Cardiac fibroblast (primary cell): ENCODE measurements at regions not wholly inside any gene's neighbourhood (a gene's known extent, or its start where the extent isn't known, plus 50 kb on each side); places are given as distances from the start of the nearest gene placed in this dataset.
A peak's percentile ranks its signal among the peaks of the same experiment; 100 is the strongest.
"Not testable (repeated sequence)": the region's sequence is repeated elsewhere in the genome, so short reads cannot be mapped to it uniquely, and the experiment has no call there.

Experiments used
- DNase-seq, 2 donors: peaks; one replicate each; pipeline versions ENCODE4 v3.0.0 to v3.0.0-alpha.2; 2010; ENCODE audit warnings: low read depth in 2 of 2
- H3K4me3 ChIP-seq, 2 donors: replicated peaks in 1 of 2; 1 replicate in 1 of 2; 2 replicates in 1 of 2; pipeline ENCODE4 v1.5.1; 2011; ENCODE audit warnings: low read depth in 2 of 2, low read length in 2 of 2, mild to moderate bottlenecking in 2 of 2, moderate library complexity in 1 of 2
- TF ChIP-seq, protein P1 (sequence below): IDR thresholded peaks from one replicate; pipeline ENCODE4 v1.5.1; 2011; ENCODE audit warnings: low read depth, mild to moderate bottlenecking, low read length, inconsistent platforms

DNA sequence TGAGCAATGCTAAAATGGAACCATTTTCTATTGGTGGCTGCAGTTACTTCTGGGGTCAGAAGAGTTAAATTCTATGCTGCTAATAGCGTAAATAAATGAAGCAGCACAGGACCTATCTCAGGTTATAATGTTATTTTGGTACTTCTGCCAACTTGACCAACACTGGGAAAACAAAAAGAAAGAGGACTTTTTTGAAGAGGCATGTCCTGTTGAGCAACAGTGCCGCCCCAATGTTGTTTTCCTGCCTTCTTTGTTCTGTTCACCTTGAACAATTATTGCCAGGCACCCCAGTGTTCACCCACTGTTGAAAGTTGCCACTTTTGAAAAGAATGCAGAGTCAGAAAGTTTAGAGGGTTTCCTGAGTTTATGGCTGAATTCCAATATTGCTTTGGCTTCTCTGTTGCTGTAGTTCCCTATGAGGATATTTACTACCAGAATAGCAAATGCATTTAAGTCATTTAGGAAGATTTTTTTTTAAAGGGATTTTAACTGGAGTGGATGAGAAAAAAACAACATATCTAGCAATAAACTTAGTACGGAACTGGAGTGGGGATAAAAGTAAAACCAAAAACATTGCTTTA lies 679.0 kb upstream of the DPPA4 start:
- H3K4me3 ChIP-seq: no peak overlapping the region
- DNase-seq: peak; percentile 30 to 44
- TF ChIP-seq, protein P1, sequence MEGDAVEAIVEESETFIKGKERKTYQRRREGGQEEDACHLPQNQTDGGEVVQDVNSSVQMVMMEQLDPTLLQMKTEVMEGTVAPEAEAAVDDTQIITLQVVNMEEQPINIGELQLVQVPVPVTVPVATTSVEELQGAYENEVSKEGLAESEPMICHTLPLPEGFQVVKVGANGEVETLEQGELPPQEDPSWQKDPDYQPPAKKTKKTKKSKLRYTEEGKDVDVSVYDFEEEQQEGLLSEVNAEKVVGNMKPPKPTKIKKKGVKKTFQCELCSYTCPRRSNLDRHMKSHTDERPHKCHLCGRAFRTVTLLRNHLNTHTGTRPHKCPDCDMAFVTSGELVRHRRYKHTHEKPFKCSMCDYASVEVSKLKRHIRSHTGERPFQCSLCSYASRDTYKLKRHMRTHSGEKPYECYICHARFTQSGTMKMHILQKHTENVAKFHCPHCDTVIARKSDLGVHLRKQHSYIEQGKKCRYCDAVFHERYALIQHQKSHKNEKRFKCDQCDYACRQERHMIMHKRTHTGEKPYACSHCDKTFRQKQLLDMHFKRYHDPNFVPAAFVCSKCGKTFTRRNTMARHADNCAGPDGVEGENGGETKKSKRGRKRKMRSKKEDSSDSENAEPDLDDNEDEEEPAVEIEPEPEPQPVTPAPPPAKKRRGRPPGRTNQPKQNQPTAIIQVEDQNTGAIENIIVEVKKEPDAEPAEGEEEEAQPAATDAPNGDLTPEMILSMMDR: no peak

DNA sequence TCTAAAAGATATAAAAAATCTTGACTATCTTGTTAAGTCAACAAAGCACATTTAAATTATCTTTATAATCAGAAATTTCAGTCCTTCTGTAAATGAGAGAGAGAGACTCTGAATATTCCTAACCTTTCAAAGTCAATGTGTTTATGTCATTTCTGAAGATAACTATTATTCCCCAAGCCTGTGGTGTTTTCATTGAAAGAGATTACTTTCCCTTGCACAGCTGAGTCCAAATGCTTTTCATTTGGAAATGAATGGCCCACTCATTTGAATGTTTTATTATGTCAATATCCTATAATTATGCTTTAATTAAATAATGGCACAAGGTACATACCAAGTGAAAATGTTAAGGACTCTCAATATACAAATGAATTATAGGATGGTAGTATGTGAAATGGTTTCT lies 680.0 kb upstream of the DPPA4 start:
- DNase-seq: no peak
- TF ChIP-seq, protein P1: no peak
- H3K4me3 ChIP-seq: no peak overlapping the region

DNA sequence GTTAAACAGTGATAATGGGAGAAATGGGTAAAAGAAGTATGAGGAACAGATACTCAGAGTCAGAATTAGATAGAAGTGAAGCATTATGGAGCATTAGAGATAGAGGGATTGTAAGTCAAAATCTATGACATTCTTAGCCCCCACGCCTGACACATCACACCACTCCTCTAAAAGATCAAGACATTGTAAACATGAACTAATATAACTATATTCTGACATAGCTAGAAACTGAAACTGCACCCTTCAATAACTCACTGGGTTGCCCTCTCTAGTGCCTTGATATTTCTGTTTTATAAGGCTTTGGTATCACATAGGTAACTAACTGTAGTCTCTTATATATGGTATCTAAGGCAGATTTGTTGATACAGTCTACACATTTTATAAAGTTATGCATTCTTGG lies 684.3 kb upstream of the DPPA4 start:
- TF ChIP-seq, protein P1: no peak
- no peak for DNase-seq
- H3K4me3 ChIP-seq: no peak overlapping the region

DNA sequence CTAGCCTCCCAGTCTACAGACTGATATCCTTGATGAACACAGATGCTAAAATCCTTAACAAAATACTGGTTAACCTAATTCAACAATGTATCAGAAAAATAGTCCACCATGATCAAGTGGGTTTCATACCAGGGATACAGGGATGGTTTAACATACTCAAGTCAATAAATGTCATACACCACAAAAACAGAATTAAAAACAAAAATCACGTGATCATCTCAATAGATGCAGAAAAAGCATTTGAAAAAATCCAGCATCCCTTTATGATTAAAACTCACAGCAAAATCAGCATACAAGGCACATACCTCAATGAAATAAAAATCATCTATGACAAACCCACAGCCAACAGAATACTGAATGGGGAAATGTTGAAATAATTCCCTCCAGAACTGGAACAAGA lies 685.7 kb upstream of the DPPA4 start:
- not testable (repeated sequence) for H3K4me3 ChIP-seq, DNase-seq

DNA sequence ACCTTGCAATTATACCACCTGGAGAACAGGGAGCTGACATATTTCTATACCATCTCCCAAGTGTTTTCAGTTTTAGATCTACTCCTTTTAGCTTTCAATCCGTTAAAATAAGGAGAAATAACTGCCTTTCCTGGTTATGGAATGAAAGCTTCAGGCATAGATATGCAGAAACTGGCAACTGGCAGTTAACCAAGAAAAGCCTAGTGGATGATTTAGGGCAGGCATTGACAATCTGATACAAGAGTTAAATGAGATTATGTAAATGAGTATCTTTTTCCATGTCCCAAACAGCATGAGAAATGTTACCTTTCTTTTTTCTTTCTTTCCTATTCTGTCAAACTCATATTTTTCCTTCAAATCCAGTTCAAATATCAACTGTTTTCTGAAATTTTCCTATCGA lies 689.1 kb upstream of the DPPA4 start:
- TF ChIP-seq, protein P1: no peak
- no peak for DNase-seq
- no peak overlapping the region for H3K4me3 ChIP-seq

DNA sequence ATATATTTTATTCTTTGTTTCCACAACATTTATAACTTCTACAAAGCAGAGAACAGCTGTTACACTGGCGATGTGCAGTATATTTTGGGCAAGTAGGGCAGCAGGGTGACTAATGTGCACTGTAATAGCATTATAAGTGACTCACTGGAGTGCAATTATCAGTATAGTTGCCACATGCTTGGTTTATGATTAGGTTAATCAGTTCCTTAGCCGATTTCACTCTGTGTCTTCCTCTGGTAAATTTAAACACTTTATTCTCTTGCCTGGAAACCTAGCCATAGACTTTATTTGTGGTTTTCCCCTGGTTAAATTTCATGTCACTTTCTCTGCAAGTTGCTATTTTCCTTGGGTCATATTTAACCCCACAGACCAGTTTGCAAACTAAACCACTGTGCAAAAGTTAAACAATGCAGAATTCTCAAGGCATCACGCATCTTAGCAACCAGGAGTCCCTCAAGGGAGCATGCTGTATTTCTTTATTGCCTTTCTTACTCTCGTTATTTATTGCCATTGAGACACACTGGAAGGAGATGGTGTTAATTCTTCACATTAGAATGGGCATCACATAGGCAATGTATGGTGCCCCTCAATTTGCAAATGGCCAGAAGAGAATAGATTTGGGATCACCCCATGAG lies 690.2 kb upstream of the DPPA4 start:
- DNase-seq: peak; percentile 56 to 64
- H3K4me3 ChIP-seq: no peak overlapping the region
- TF ChIP-seq, protein P1: no peak

DNA sequence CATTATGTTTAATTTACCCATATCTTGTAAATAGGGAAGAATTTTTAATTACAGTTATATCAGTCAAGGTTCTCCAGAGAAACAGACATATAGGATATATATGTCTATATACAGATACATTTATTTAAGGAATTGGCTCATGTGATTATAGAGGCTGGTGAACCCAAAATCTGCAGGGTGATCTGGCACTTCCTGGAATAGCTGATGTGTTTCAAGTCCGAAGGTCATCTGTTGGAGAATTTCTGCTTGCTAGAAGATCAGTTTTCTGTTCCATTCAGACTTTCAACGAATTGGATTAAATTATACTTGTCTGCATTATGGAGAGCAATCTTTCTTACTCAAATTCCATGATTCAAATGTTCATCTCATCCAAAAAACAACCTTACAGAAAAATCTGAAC lies 694.6 kb upstream of the DPPA4 start:
- TF ChIP-seq, protein P1: no peak
- DNase-seq: no peak
- H3K4me3 ChIP-seq: no peak overlapping the region
